ENCODE measurements at regions not wholly inside any gene's neighbourhood (a gene's known extent, or its start where the extent isn't known, plus 50 kb on each side); places are given as distances from the start of the nearest gene placed in this dataset.

GRCh38 chr13:40231751-40232150, 434.7 kb downstream of the FOXO1 start:
- no peak for DNase-seq

GRCh38 chr13:40232311-40233040, 434.0 kb downstream of the FOXO1 start:
- DNase-seq: no peak

- DNase-seq: no peak
Measured at GRCh38 chr13:40233731-40234195, 432.7 kb downstream of the FOXO1 start.

- DNase-seq: no peak
Measured at GRCh38 chr13:40235160-40235796, 431.2 kb downstream of the FOXO1 start.

- no peak for DNase-seq
Measured at GRCh38 chr13:40236566-40237168, 429.8 kb downstream of the FOXO1 start.

- DNase-seq: no peak
Measured at GRCh38 chr13:40238761-40239160, 427.7 kb downstream of the FOXO1 start.

- no peak for DNase-seq
Measured at GRCh38 chr13:40240293-40240692, 426.1 kb downstream of the FOXO1 start.

- no peak for DNase-seq
Measured at GRCh38 chr13:40241125-40241798, 425.2 kb downstream of the FOXO1 start.

- DNase-seq: no peak
Measured at GRCh38 chr13:40243047-40243446, 423.4 kb downstream of the FOXO1 start.

- DNase-seq: no peak
Measured at GRCh38 chr13:40243982-40244381, 422.5 kb downstream of the FOXO1 start.

GRCh38 chr13:40245567-40245966, 420.9 kb downstream of the FOXO1 start:
- DNase-seq: no peak

- DNase-seq: no peak
Measured at GRCh38 chr13:40247845-40248244, 418.6 kb downstream of the FOXO1 start.

GRCh38 chr13:40251343-40252032, 415.0 kb downstream of the FOXO1 start:
- DNase-seq: peak; percentile 5

- DNase-seq: no peak
Measured at GRCh38 chr13:40252241-40252640, 414.2 kb downstream of the FOXO1 start.

- no peak for DNase-seq
Measured at GRCh38 chr13:40252676-40253075, 413.8 kb downstream of the FOXO1 start.

- DNase-seq: no peak
Measured at GRCh38 chr13:40254394-40254793, 412.0 kb downstream of the FOXO1 start.

- DNase-seq: peak; percentile 67
Measured at GRCh38 chr13:40255551-40255950, 410.9 kb downstream of the FOXO1 start.

- DNase-seq: no peak
Measured at GRCh38 chr13:40259899-40260298, 406.5 kb downstream of the FOXO1 start.

- no peak for DNase-seq
Measured at GRCh38 chr13:40261336-40261735, 405.1 kb downstream of the FOXO1 start.

GRCh38 chr13:40261947-40262346, 404.5 kb downstream of the FOXO1 start:
- DNase-seq: no peak

- DNase-seq: no peak
Measured at GRCh38 chr13:40269086-40269485, 397.4 kb downstream of the FOXO1 start.

- no peak for DNase-seq
Measured at GRCh38 chr13:40270726-40271125, 395.7 kb downstream of the FOXO1 start.
